Right ventricle myocardium inferior (tissue), 1 donor: ENCODE measurements at regions not wholly inside any gene's neighbourhood (a gene's known extent, or its start where the extent isn't known, plus 50 kb on each side); places are given as distances from the start of the nearest gene placed in this dataset.

Experiments
- ATAC-seq: fragments of 200-7000 bp; cut with Tn5 transposase; one replicate; pipeline ENCODE4 v1.9.1; 2020; ENCODE audit warnings: mild to moderate bottlenecking, moderate library complexity
- DNase-seq: peaks from one replicate; pipeline ENCODE4 v3.0.0; 2021; ENCODE audit errors: missing footprints
- intact Hi-C: fragments of 100-400 bp; cut with DNase I; formaldehyde crosslinking; loops from one replicate; pipeline ENCODE4 v1.11.0; 2022
- donor health status: DM: no; HTN: yes; CAD: no; lungs with severe emphysema.

- ATAC-seq (no peak), DNase-seq (no peak)
- intact Hi-C loops: no loop called here
These were observed 460.8 kb downstream of the KLF5 start for GRCh38 chr13:73519396-73520116.

GRCh38 chr13:73517766-73518165, 459.0 kb downstream of the KLF5 start:
- no peak for DNase-seq
- no peak for ATAC-seq
- intact Hi-C loops: no loop called here

GRCh38 chr13:73516731-73517130, 457.9 kb downstream of the KLF5 start:
- intact Hi-C loops: no loop called here
- DNase-seq (no peak), ATAC-seq (no peak)

- ATAC-seq: no peak
- no peak for DNase-seq
- intact Hi-C loops: no loop called here
These were observed 455.4 kb downstream of the KLF5 start for GRCh38 chr13:73514208-73514607.

- DNase-seq: no peak
- ATAC-seq: no peak
- intact Hi-C loops: no loop called here
These were observed 454.9 kb downstream of the KLF5 start for GRCh38 chr13:73513751-73514150.

GRCh38 chr13:73508841-73509240, 450.0 kb downstream of the KLF5 start:
- no peak for DNase-seq
- no peak for ATAC-seq
- intact Hi-C loops: no loop called here

GRCh38 chr13:73505376-73505890, 446.6 kb downstream of the KLF5 start:
- no peak for ATAC-seq
- intact Hi-C loops: no loop called here

GRCh38 chr13:73499695-73500094, 440.9 kb downstream of the KLF5 start:
- no peak for ATAC-seq
- intact Hi-C loops: no loop called here
- no peak for DNase-seq

More at GRCh38 chr13:73505376-73505890, 446.6 kb downstream of the KLF5 start:
- DNase-seq: no peak

GRCh38 chr13:73497430-73497829, 438.6 kb downstream of the KLF5 start:
- no peak for ATAC-seq
- DNase-seq: no peak
- intact Hi-C loops: no loop called here

- intact Hi-C loops: no loop called here
- DNase-seq (no peak), ATAC-seq (no peak)
These were observed 437.9 kb downstream of the KLF5 start for GRCh38 chr13:73496711-73497110.

- DNase-seq (no peak), ATAC-seq (no peak)
- intact Hi-C loops: no loop called here
These were observed 434.0 kb downstream of the KLF5 start for GRCh38 chr13:73492811-73493210.

GRCh38 chr13:73482556-73482955, 423.8 kb downstream of the KLF5 start:
- intact Hi-C loops: no loop called here
- ATAC-seq (no peak), DNase-seq (no peak)

GRCh38 chr13:73481886-73482445, 423.2 kb downstream of the KLF5 start:
- ATAC-seq (no peak), DNase-seq (no peak)
- intact Hi-C loops: no loop called here

GRCh38 chr13:73480779-73481559, 422.2 kb downstream of the KLF5 start:
- ATAC-seq: no peak
- intact Hi-C loops: no loop called here
- no peak for DNase-seq

- intact Hi-C loops: no loop called here
- DNase-seq (no peak), ATAC-seq (no peak)
These were observed 421.1 kb downstream of the KLF5 start for GRCh38 chr13:73479856-73480255.

GRCh38 chr13:73479351-73479750, 420.5 kb downstream of the KLF5 start:
- DNase-seq: no peak
- no peak for ATAC-seq
- intact Hi-C loops: no loop called here

- intact Hi-C loops: no loop called here
These were observed 418.6 kb downstream of the KLF5 start for GRCh38 chr13:73477441-73477840.

GRCh38 chr13:73473016-73473415, 414.2 kb downstream of the KLF5 start:
- DNase-seq (no peak), ATAC-seq (no peak)
- intact Hi-C loops: no loop called here

More at GRCh38 chr13:73477441-73477840, 418.6 kb downstream of the KLF5 start:
- ATAC-seq: no peak
- DNase-seq: no peak

- DNase-seq (no peak), ATAC-seq (no peak)
- intact Hi-C loops: no loop called here
These were observed 408.3 kb downstream of the KLF5 start for GRCh38 chr13:73467125-73467524.

- intact Hi-C loops: no loop called here
- DNase-seq (no peak), ATAC-seq (no peak)
These were observed 407.8 kb downstream of the KLF5 start for GRCh38 chr13:73466561-73466960.
